ENCODE measurements at regions not wholly inside any gene's neighbourhood (a gene's known extent, or its start where the extent isn't known, plus 50 kb on each side); places are given as distances from the start of the nearest gene placed in this dataset.

DNA sequence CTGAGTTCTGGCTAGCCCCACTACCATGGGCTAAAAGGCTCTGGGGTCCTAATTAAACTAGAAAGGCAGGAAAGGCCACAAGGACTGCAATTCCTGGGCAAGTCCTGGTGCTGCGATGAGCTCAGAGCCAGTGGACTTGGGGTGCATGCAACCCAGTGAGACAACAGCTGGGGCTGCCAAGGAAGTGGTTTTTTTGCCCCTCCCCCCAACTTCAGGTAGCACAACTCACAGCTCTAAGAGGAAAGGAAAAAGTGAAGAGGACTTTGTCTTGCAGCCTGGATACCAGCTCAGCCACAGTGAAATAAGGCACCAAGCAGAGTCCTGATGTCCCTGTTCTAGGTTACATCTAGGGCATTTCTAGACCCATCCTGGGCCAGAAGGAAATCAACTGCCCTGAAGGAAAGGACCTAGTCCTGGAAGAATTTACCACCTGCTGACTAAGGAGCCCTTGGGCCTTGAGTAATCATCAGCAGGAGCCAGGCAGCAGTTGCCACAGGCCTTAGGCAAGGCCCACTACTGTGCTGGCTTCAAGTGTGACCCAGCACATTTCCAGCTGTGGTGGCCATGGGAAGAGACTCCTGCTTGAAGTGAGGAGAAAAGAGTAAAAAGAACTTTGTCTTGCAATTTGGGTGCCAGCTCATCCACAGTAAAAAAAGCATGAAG, 358.4 kb downstream of the BTBD3 start:
- Histone ChIP-seq H3K27ac (ENCODE audit: low read depth, low read length, poor library complexity, severe bottlenecking) (no peak overlapping the region), H3K9me2 (ENCODE audit: low read depth, low read length) (no peaks in the 10 kb centered on the region), H3K9me3 (ENCODE audit: low read length) (no peaks in the 10 kb centered on the region), H3K36me3 (ENCODE audit: insufficient read depth, low read length) (no peaks in the 10 kb centered on the region), H3K4me1 (ENCODE audit: insufficient read depth, low read length, severe bottlenecking) (no peaks in the 10 kb centered on the region), H3K9ac (ENCODE audit: low read length) (no peak overlapping the region), H3K79me2 (ENCODE audit: insufficient read depth, low read length) (no peaks in the 10 kb centered on the region), H2AFZ (ENCODE audit: low read length) (no peak overlapping the region), H3F3A (ENCODE audit: insufficient read depth, low read length) (no peaks in the 10 kb centered on the region), H3K4me2 (ENCODE audit: low read length) (no peak overlapping the region), H4K20me1 (ENCODE audit: insufficient read depth, low read length) (no peaks in the 10 kb centered on the region), H3K4me3 (ENCODE audit: low read depth, low read length, poor library complexity, severe bottlenecking) (no peak overlapping the region), H3K27me3 (ENCODE audit: insufficient read depth, low read length) (no peaks in the 10 kb centered on the region)
- TF ChIP-seq, protein P1, sequence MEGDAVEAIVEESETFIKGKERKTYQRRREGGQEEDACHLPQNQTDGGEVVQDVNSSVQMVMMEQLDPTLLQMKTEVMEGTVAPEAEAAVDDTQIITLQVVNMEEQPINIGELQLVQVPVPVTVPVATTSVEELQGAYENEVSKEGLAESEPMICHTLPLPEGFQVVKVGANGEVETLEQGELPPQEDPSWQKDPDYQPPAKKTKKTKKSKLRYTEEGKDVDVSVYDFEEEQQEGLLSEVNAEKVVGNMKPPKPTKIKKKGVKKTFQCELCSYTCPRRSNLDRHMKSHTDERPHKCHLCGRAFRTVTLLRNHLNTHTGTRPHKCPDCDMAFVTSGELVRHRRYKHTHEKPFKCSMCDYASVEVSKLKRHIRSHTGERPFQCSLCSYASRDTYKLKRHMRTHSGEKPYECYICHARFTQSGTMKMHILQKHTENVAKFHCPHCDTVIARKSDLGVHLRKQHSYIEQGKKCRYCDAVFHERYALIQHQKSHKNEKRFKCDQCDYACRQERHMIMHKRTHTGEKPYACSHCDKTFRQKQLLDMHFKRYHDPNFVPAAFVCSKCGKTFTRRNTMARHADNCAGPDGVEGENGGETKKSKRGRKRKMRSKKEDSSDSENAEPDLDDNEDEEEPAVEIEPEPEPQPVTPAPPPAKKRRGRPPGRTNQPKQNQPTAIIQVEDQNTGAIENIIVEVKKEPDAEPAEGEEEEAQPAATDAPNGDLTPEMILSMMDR (IDR thresholded peaks at IDR 0.05; ENCODE audit: low read length), result no peak
- no peak for TF ChIP-seq EZH2 (IDR thresholded peaks at IDR 0.05; ENCODE audit: borderline replicate concordance, low read length)

DNA sequence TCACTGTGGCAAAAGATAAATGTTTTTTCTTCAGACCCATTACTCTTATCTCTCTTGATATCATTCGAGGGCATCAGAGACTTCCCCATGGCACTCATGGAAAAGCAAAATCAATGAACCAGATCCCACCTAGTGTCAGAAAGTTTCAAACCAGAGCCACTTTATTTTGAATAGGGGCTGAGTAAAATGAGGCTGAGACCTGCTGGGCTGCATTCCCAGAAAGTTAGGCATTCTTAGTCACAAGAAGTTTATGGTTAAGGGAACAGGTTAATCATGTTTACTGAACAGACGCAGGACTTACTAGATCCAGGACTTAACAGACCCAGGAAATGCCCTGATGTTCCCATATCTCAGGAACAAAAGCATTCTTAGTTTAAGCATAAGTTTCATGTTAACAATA, 369.9 kb downstream of the BTBD3 start:
- Histone ChIP-seq H3F3A (ENCODE audit: insufficient read depth, low read length) (no peaks in the 10 kb centered on the region), H3K79me2 (ENCODE audit: insufficient read depth, low read length) (no peaks in the 10 kb centered on the region), H3K9me3 (ENCODE audit: low read length) (no peaks in the 10 kb centered on the region), H3K27ac (ENCODE audit: low read depth, low read length, poor library complexity, severe bottlenecking) (no peak overlapping the region), H3K4me3 (ENCODE audit: low read depth, low read length, poor library complexity, severe bottlenecking) (no peak overlapping the region), H3K36me3 (ENCODE audit: insufficient read depth, low read length) (no peaks in the 10 kb centered on the region), H3K9me2 (ENCODE audit: low read depth, low read length) (no peaks in the 10 kb centered on the region), H3K9ac (ENCODE audit: low read length) (no peak overlapping the region), H3K27me3 (ENCODE audit: insufficient read depth, low read length) (no peaks in the 10 kb centered on the region), H2AFZ (ENCODE audit: low read length) (no peak overlapping the region), H3K4me2 (ENCODE audit: low read length) (no peak overlapping the region), H3K4me1 (ENCODE audit: insufficient read depth, low read length, severe bottlenecking) (no peaks in the 10 kb centered on the region), H4K20me1 (ENCODE audit: insufficient read depth, low read length) (no peaks in the 10 kb centered on the region)
- TF ChIP-seq, protein P1 (IDR thresholded peaks at IDR 0.05; ENCODE audit: low read length), result no peak

DNA sequence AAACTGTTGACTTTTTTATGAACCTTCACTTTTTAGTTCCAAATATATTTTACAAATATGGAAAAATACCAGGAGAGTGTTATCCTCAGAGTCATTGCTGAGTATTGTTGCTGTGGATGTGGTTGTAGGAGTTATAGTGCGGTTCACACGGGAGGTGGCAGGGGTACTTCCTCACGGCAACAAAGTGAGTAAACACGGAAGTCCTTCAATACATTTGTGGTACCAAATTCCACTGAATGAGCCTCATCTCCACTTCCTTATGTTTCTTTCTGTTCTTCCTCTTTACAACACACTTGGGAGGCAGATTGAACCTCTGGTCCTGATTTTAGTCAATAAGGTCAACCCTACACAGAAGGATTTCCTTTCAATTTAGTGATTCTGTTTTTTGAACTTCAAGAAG, 371.8 kb downstream of the BTBD3 start:
- no peaks in the 10 kb centered on the region for H4K20me1 ChIP-seq (ENCODE audit: insufficient read depth, low read length)
- no peak overlapping the region for H3K4me2 ChIP-seq (ENCODE audit: low read length)
- H3K9me3 ChIP-seq (ENCODE audit: low read length), result no peaks in the 10 kb centered on the region

More for the DNA sequence above, 371.8 kb downstream of the BTBD3 start:
- no peaks in the 10 kb centered on the region for H3K27me3 ChIP-seq (ENCODE audit: insufficient read depth, low read length)
- H3K27ac ChIP-seq (ENCODE audit: low read depth, low read length, poor library complexity, severe bottlenecking), result no peak overlapping the region
- H3K36me3 ChIP-seq (ENCODE audit: insufficient read depth, low read length), result no peaks in the 10 kb centered on the region
- H3K4me3 ChIP-seq (ENCODE audit: low read depth, low read length, poor library complexity, severe bottlenecking), result no peak overlapping the region
- no peaks in the 10 kb centered on the region for H3K79me2 ChIP-seq (ENCODE audit: insufficient read depth, low read length)
- H2AFZ ChIP-seq (ENCODE audit: low read length), result no peak overlapping the region
- no peaks in the 10 kb centered on the region for H3K9me2 ChIP-seq (ENCODE audit: low read depth, low read length)
- H3F3A ChIP-seq (ENCODE audit: insufficient read depth, low read length), result no peaks in the 10 kb centered on the region
- TF ChIP-seq EZH2 (IDR thresholded peaks at IDR 0.05; ENCODE audit: borderline replicate concordance, low read length), result no peak
- TF ChIP-seq, protein P1 (IDR thresholded peaks at IDR 0.05; ENCODE audit: low read length), result no peak
- no peak overlapping the region for H3K9ac ChIP-seq (ENCODE audit: low read length)
- H3K4me1 ChIP-seq (ENCODE audit: insufficient read depth, low read length, severe bottlenecking), result no peaks in the 10 kb centered on the region
